Testis (tissue), 2 donors: ENCODE measurements at regions not wholly inside any gene's neighbourhood (a gene's known extent, or its start where the extent isn't known, plus 50 kb on each side); places are given as distances from the start of the nearest gene placed in this dataset.

Experiments used
- DNase-seq: peaks from one replicate; pipeline ENCODE4 v3.0.0-alpha.2; 2019
- H3K27ac ChIP-seq, 2 donors: fragments of 200-600 bp; sonication (generic); one replicate each; pipeline ENCODE4 v1.5.1; 2019
- H3K27me3 ChIP-seq: fragments of 200-600 bp; sonication (generic); one replicate; pipeline ENCODE4 v1.5.1; 2019
- H3K36me3 ChIP-seq: fragments of 200-600 bp; sonication (generic); one replicate; pipeline ENCODE4 v1.5.1; 2017; ENCODE audit warnings: low read depth; ENCODE audit errors: missing control alignments
- H3K4me1 ChIP-seq: fragments of 200-600 bp; sonication (generic); one replicate; pipeline ENCODE4 v1.5.1; 2019
- H3K4me3 ChIP-seq, 2 donors: fragments of 200-600 bp; sonication (generic); one replicate each; pipeline ENCODE4 v1.5.1; 2017 to 2019
- H3K9me3 ChIP-seq: fragments of 200-600 bp; sonication (generic); one replicate; pipeline ENCODE4 v1.5.1; 2017
- POLR2A ChIP-seq: fragments of 450-650 bp; IDR thresholded peaks from one replicate; pipeline ENCODE4 v1.6.1; 2017; ENCODE audit warnings: antibody characterized with exemption, mild to moderate bottlenecking, moderate library complexity
- WGBS, 2 donors: methylation state at CpG; one replicate each; pipeline ENCODE4 v1.1.5; 2018; 5-methylcytosine and 5-hydroxymethylcytosine counted together
- intact Hi-C: fragments of 100-400 bp; cut with DNase I; formaldehyde crosslinking; loops from one replicate; pipeline ENCODE4 v1.15.1; 2023; ENCODE audit warnings: low total_unique reads
- TF ChIP-seq, protein P1 (sequence below), 3 experiments: fragments of 450-650 bp in 2 of 3; fragments of 200-600 bp in 1 of 3; sonication (generic) in 1 of 3; IDR thresholded peaks; one replicate each; pipeline ENCODE4 v1.5.1; 2016 to 2019; ENCODE audit warnings: antibody characterized with exemption in 3 of 3, mild to moderate bottlenecking in 2 of 3, moderate library complexity in 1 of 3

DNA sequence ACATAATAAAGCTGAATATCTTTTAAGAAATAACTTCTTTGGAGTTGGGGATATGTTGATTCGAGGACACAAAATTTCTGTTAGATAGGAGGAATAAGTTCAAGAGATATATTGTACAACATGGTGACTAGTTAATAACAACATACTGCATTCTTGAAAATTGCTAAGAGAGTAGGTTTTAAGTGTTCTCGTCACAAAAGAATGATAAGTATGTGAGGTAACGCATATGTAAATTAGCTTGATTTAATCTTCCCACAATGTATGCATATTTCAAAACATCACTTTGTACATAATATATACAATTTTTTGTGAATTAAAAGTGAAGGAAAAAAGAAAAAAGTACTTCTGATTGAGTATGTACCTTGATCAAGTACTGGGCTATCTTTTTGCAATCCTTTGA is 428.0 kb upstream of the TRPC7 start:
- no peaks in the 10 kb centered on the region for H3K4me1 ChIP-seq
- TF ChIP-seq, protein P1, sequence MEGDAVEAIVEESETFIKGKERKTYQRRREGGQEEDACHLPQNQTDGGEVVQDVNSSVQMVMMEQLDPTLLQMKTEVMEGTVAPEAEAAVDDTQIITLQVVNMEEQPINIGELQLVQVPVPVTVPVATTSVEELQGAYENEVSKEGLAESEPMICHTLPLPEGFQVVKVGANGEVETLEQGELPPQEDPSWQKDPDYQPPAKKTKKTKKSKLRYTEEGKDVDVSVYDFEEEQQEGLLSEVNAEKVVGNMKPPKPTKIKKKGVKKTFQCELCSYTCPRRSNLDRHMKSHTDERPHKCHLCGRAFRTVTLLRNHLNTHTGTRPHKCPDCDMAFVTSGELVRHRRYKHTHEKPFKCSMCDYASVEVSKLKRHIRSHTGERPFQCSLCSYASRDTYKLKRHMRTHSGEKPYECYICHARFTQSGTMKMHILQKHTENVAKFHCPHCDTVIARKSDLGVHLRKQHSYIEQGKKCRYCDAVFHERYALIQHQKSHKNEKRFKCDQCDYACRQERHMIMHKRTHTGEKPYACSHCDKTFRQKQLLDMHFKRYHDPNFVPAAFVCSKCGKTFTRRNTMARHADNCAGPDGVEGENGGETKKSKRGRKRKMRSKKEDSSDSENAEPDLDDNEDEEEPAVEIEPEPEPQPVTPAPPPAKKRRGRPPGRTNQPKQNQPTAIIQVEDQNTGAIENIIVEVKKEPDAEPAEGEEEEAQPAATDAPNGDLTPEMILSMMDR (IDR thresholded peaks at IDR 0.05) = no peak
- no peak for DNase-seq
- no peak overlapping the region for H3K4me3 ChIP-seq
- H3K27me3 ChIP-seq = no peaks in the 10 kb centered on the region
- intact Hi-C loops = no loop called here
- H3K36me3 ChIP-seq = no peaks in the 10 kb centered on the region
- H3K27ac ChIP-seq = no peak overlapping the region
- no peaks in the 10 kb centered on the region for H3K9me3 ChIP-seq
- WGBS, 2 donors = 88 to 89% methylated on average over 3 of the region's 3 CpGs

DNA sequence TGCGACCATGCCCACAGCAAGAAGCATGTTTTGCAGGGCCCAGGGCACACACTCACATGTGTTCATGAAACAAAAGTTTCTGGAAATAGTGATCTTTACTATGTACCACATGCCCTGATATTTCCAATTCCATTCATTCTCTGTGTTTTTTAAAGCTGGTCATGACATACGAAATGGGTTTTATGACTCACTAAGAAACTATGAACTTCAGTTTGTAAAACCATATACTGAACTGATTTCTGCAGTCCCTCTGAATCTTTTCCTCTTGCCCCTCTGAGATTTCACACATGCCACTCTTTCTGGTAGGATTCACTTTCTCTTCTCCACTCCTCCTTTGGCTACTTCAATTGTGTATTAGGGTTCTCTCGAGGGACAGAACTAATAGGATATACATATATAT is 416.1 kb upstream of the TRPC7 start:
- H3K4me3 ChIP-seq = no peak overlapping the region
- H3K27ac ChIP-seq = no peak overlapping the region
- H3K27me3 ChIP-seq = no peaks in the 10 kb centered on the region
- H3K36me3 ChIP-seq = no peaks in the 10 kb centered on the region
- DNase-seq = no peak
- H3K9me3 ChIP-seq = no peaks in the 10 kb centered on the region
- intact Hi-C loops = no loop called here
- no peak for TF ChIP-seq POLR2A
- TF ChIP-seq, protein P1 (IDR thresholded peaks at IDR 0.05) = no peak
- 85 to 88% methylated on average over 3 of the region's 3 CpGs for WGBS, 2 donors
- H3K4me1 ChIP-seq = no peaks in the 10 kb centered on the region

DNA sequence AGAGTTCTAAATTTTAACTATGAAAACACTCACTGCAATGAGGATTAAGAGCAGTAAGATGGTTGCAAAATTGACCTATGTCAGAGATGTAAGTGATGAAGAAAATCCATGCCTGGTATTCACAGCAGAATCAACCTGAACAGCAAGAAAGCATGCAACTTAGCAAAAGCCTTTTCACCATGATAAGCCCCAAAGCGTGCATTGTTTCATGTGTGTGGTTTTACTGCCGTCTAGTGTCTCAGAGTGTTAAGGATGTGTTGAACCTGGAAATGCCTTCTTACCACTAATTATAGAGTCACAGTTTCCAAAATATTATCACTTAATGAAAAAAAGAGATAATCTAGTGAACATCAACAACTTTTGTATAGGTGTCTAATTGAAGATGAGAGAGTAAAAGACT is 415.2 kb upstream of the TRPC7 start:
- Histone ChIP-seq H3K9me3 (no peaks in the 10 kb centered on the region), H3K36me3 (no peaks in the 10 kb centered on the region), H3K27me3 (no peaks in the 10 kb centered on the region), H3K4me3 (no peak overlapping the region), H3K4me1 (no peaks in the 10 kb centered on the region), H3K27ac (no peak overlapping the region)
- no peak for TF ChIP-seq POLR2A
- TF ChIP-seq, protein P1 (IDR thresholded peaks at IDR 0.05) = no peak
- DNase-seq = no peak
- WGBS, 2 donors = 67 to 73% methylated on average over 2 of the region's 2 CpGs
- intact Hi-C loops = no loop called here

DNA sequence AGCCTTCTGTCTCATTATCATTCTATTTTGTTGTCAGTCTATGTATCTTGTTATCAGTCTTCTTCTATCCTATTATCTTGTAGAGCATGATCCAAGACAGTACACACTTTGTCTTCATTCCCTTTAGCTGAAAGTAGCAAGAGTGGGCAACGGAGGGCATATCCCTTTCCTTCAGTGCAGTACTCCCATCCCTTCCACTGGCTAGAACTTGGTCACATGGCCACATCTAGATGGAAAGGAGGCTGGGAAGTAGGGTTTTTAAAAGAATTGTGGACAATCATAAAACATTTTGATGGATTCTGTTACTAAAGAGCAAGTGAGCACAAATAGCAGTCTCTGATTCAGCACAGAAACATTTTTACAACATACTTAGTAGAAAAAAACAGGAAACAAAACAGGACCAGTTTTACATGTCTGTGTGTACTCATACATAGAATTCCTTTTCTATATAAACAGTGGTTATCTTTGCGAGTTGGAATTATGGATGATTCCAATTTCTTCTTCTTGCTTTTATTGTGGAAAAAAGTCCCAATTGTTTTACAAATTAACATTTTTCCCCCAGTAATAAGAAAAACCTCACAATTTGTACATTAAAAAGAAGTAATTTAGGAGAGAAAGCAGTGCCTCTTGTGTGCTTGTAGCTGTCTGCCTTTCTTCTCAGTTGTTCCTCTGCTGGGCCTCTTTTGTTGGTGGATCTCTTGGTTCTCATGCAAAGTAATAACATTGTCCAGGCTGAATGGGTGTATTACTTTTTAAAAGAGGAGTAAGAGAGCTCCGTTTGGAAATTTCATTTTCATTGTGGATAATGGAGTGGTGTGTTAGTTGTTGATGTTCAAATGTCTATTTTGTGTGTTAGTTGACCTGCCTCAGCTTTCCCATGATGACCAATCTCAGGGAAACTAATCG is 410.9 kb upstream of the TRPC7 start:
- TF ChIP-seq, protein P1 (IDR thresholded peaks at IDR 0.05) = no peak
- TF ChIP-seq POLR2A = no peak
- no peak for DNase-seq
- Histone ChIP-seq H3K4me3 (no peak overlapping the region), H3K36me3 (no peaks in the 10 kb centered on the region), H3K27ac (no peak overlapping the region), H3K27me3 (no peaks in the 10 kb centered on the region), H3K9me3 (no peaks in the 10 kb centered on the region), H3K4me1 (no peaks in the 10 kb centered on the region)
- intact Hi-C loops = no loop called here
- WGBS, 2 donors = 74 to 80% methylated on average over 4 of the region's 4 CpGs

DNA sequence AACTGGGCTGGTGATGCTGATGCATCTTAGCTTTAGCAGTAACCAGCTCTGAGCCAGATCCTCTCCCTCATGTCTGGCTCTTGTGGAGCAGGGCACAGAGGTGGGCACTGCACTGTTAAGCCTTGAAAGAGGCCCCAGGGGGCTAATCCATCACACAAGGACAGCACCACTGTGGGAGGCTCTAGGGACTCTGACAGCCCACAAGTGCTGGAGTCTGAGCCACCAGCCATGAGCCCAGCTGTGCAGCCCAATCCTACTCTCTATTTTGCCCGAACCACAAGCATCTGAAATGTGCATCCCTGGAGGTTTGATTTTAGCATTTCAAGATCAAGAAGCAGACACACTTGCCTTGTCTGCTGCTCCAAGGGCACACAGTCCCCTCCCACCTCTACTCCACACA is 407.1 kb upstream of the TRPC7 start:
- Histone ChIP-seq H3K27me3 (no peaks in the 10 kb centered on the region), H3K4me1 (no peaks in the 10 kb centered on the region), H3K27ac (no peak overlapping the region), H3K9me3 (no peaks in the 10 kb centered on the region), H3K36me3 (no peaks in the 10 kb centered on the region), H3K4me3 (no peak overlapping the region)
- 38 to 67% methylated on average over 1 of the region's 1 CpG for WGBS, 2 donors
- DNase-seq = no peak
- no peak for TF ChIP-seq POLR2A
- TF ChIP-seq, protein P1 (IDR thresholded peaks at IDR 0.05) = no peak
- intact Hi-C loops = no loop called here
